ENCODE measurements at regions not wholly inside any gene's neighbourhood (a gene's known extent, or its start where the extent isn't known, plus 50 kb on each side); places are given as distances from the start of the nearest gene placed in this dataset.
"Not testable (repeated sequence)": the region's sequence is repeated elsewhere in the genome, so short reads cannot be mapped to it uniquely, and the experiment has no call there.

- DNase-seq (ENCODE audit: low read depth, low spot score), result no peak
- H3K27ac ChIP-seq, result no peak overlapping the region
Measured at GRCh38 chr1:224061436-224061835, 52.5 kb upstream of the FBXO28 start.

GRCh38 chr1:224059897-224060427 is 53.9 kb upstream of the FBXO28 start:
- no peak for DNase-seq (ENCODE audit: low read depth, low spot score)
- no peak overlapping the region for H3K27ac ChIP-seq

GRCh38 chr1:224058303-224058702 is 55.6 kb upstream of the FBXO28 start:
- H3K27ac ChIP-seq, result peak overlapping the region; percentile 96
- DNase-seq (ENCODE audit: low read depth, low spot score), result peak; percentile 72

- DNase-seq (ENCODE audit: low read depth, low spot score), result peak; percentile 5
- peak overlapping the region; percentile 96 for H3K27ac ChIP-seq
Measured at GRCh38 chr1:224057461-224058199, 56.3 kb upstream of the FBXO28 start.

GRCh38 chr1:224054611-224055010 is 59.3 kb upstream of the FBXO28 start:
- no peak for DNase-seq (ENCODE audit: low read depth, low spot score)
- peak overlapping the region; percentile 77 for H3K27ac ChIP-seq

- DNase-seq (ENCODE audit: low read depth, low spot score), result no peak
- peak overlapping the region; percentile 77 for H3K27ac ChIP-seq
Measured at GRCh38 chr1:224054012-224054411, 59.9 kb upstream of the FBXO28 start.

GRCh38 chr1:224053456-224053855 is 60.5 kb upstream of the FBXO28 start:
- no peak for DNase-seq (ENCODE audit: low read depth, low spot score)
- peak overlapping the region; percentile 77 for H3K27ac ChIP-seq

GRCh38 chr1:224052772-224053171 is 61.1 kb upstream of the FBXO28 start:
- peak; percentile 33 for DNase-seq (ENCODE audit: low read depth, low spot score)
- H3K27ac ChIP-seq, result peak overlapping the region; percentile 77

GRCh38 chr1:224051782-224052181 is 62.1 kb upstream of the FBXO28 start:
- H3K27ac ChIP-seq, result peak overlapping the region; percentile 77
- DNase-seq (ENCODE audit: low read depth, low spot score), result not testable (repeated sequence)

- H3K27ac ChIP-seq, result no peak overlapping the region
- no peak for DNase-seq (ENCODE audit: low read depth, low spot score)
Measured at GRCh38 chr1:224051086-224051406, 62.9 kb upstream of the FBXO28 start.

GRCh38 chr1:224047538-224047937 is 66.4 kb upstream of the FBXO28 start:
- no peak overlapping the region for H3K27ac ChIP-seq
- no peak for DNase-seq (ENCODE audit: low read depth, low spot score)

- no peak for DNase-seq (ENCODE audit: low read depth, low spot score)
- H3K27ac ChIP-seq, result no peak overlapping the region
Measured at GRCh38 chr1:224045556-224045955, 68.4 kb upstream of the FBXO28 start.

- no peak overlapping the region for H3K27ac ChIP-seq
- no peak for DNase-seq (ENCODE audit: low read depth, low spot score)
Measured at GRCh38 chr1:224044420-224044819, 69.5 kb upstream of the FBXO28 start.

GRCh38 chr1:224042557-224043118 is 71.3 kb upstream of the FBXO28 start:
- DNase-seq (ENCODE audit: low read depth, low spot score), result no peak
- H3K27ac ChIP-seq, result no peak overlapping the region

GRCh38 chr1:224041032-224041431 is 72.9 kb upstream of the FBXO28 start:
- no peak for DNase-seq (ENCODE audit: low read depth, low spot score)
- no peak overlapping the region for H3K27ac ChIP-seq

GRCh38 chr1:224040423-224040822 is 73.5 kb upstream of the FBXO28 start:
- not testable (repeated sequence) for H3K27ac ChIP-seq; DNase-seq (ENCODE audit: low read depth, low spot score)

- DNase-seq (ENCODE audit: low read depth, low spot score); H3K27ac ChIP-seq: not testable (repeated sequence)
Measured at GRCh38 chr1:224040006-224040405, 73.9 kb upstream of the FBXO28 start.

GRCh38 chr1:224038832-224039231 is 75.1 kb upstream of the FBXO28 start:
- H3K27ac ChIP-seq; DNase-seq (ENCODE audit: low read depth, low spot score): not testable (repeated sequence)

GRCh38 chr1:224037362-224037761 is 76.5 kb upstream of the FBXO28 start:
- not testable (repeated sequence) for DNase-seq (ENCODE audit: low read depth, low spot score); H3K27ac ChIP-seq

- H3K27ac ChIP-seq; DNase-seq (ENCODE audit: low read depth, low spot score): not testable (repeated sequence)
Measured at GRCh38 chr1:224032608-224033276, 81.2 kb upstream of the FBXO28 start.

GRCh38 chr1:224031986-224032385 is 81.9 kb upstream of the FBXO28 start:
- H3K27ac ChIP-seq; DNase-seq (ENCODE audit: low read depth, low spot score): not testable (repeated sequence)

All from epithelial cell of prostate (primary cell).